Osteoblast (primary cell): ENCODE measurements at regions not wholly inside any gene's neighbourhood (a gene's known extent, or its start where the extent isn't known, plus 50 kb on each side); places are given as distances from the start of the nearest gene placed in this dataset.

Experiments used
- DNase-seq: peaks from one replicate; pipeline ENCODE4 v3.0.0; 2011; ENCODE audit warnings: low spot score, mixed read lengths; ENCODE audit not compliant: insufficient read length; ENCODE audit errors: missing footprints
- H2AFZ ChIP-seq: 2 replicates; pipeline ENCODE4 v1.6.0; 2011; ENCODE audit warnings: mild to moderate bottlenecking, low read length
- H3K27ac ChIP-seq: 2 replicates; pipeline ENCODE4 v1.5.1; 2011; ENCODE audit warnings: mild to moderate bottlenecking, low read depth, low read length, moderate library complexity
- H3K27me3 ChIP-seq: 2 replicates; pipeline ENCODE4 v1.6.0; 2012; ENCODE audit warnings: mild to moderate bottlenecking, control low read depth, inconsistent platforms, low read length, moderate library complexity; ENCODE audit not compliant: insufficient read depth
- H3K36me3 ChIP-seq: 2 replicates; pipeline ENCODE4 v1.5.1; 2011; ENCODE audit warnings: mild to moderate bottlenecking, low read length, control low read depth, moderate library complexity; ENCODE audit not compliant: insufficient read depth
- H3K4me1 ChIP-seq: 2 replicates; pipeline ENCODE4 v1.5.1; 2011; ENCODE audit warnings: mild to moderate bottlenecking, low read length, control low read depth, moderate library complexity; ENCODE audit not compliant: insufficient read depth
- H3K4me2 ChIP-seq: 2 replicates; pipeline ENCODE4 v1.6.0; 2011; ENCODE audit warnings: mild to moderate bottlenecking, low read length; ENCODE audit not compliant: insufficient read depth
- H3K4me3 ChIP-seq: fragments of 200-600 bp; sonication (generic); 3 replicates; pipeline ENCODE4 v1.5.1; 2012; ENCODE audit warnings: mild to moderate bottlenecking, low read length, inconsistent platforms; ENCODE audit not compliant: insufficient read depth
- H3K79me2 ChIP-seq: 2 replicates; pipeline ENCODE4 v1.6.0; 2012; ENCODE audit warnings: mild to moderate bottlenecking, low read length, control low read depth, inconsistent platforms; ENCODE audit not compliant: insufficient read depth
- H3K9me3 ChIP-seq: 2 replicates; pipeline ENCODE4 v1.5.1; 2011; ENCODE audit warnings: low read depth, low read length, control low read depth
- H4K20me1 ChIP-seq: 2 replicates; pipeline ENCODE4 v1.6.0; 2012; ENCODE audit warnings: mild to moderate bottlenecking, low read length, control low read depth; ENCODE audit not compliant: insufficient read depth
- CTCF ChIP-seq: IDR thresholded peaks from 2 replicates; pipeline ENCODE4 v1.5.1; 2011; ENCODE audit warnings: mild to moderate bottlenecking, low read depth, low read length, moderate library complexity; ENCODE audit errors: extremely low read depth

DNA sequence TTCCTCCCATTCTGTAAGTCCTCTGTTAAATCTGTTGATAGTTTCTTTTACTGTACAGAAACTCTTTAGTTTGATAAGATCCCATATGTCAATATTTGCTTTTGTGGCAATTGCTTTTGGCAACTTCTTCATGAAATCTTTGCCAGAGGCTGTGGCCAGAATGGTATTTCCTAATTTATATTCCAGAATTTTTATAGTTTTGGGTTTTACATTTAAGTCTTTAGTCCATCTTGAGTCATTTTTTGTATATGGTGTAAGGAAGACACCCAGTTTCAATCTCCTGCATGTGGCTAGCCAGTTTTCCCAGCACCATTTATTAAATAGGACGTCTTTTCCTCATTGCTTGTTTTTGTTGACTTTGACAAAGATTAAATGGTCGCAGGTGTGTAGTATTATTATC lies 372.4 kb upstream of the CADM2 start:
- Histone ChIP-seq H3K79me2 (no peaks in the 10 kb centered on the region), H4K20me1 (no peaks in the 10 kb centered on the region), H3K4me2 (no peak overlapping the region), H3K4me1 (no peaks in the 10 kb centered on the region), H3K27ac (no peak overlapping the region), H3K27me3 (no peaks in the 10 kb centered on the region), H3K36me3 (no peaks in the 10 kb centered on the region), H3K4me3 (no peak overlapping the region), H2AFZ (no peak overlapping the region), H3K9me3 (no peaks in the 10 kb centered on the region)
- TF ChIP-seq CTCF: no peak
- DNase-seq: no peak

GRCh38 chr3:84600703-84601225 lies 358.0 kb upstream of the CADM2 start:
- Histone ChIP-seq H3K27me3 (no peaks in the 10 kb centered on the region), H2AFZ (no peak overlapping the region), H3K4me1 (no peaks in the 10 kb centered on the region), H3K79me2 (no peaks in the 10 kb centered on the region), H3K36me3 (no peaks in the 10 kb centered on the region), H3K9me3 (peaks cover 2% of the 10 kb centered on the region), H3K4me2 (no peak overlapping the region), H3K27ac (no peak overlapping the region), H3K4me3 (no peak overlapping the region), H4K20me1 (no peaks in the 10 kb centered on the region)
- DNase-seq: no peak
- TF ChIP-seq CTCF: no peak

DNA sequence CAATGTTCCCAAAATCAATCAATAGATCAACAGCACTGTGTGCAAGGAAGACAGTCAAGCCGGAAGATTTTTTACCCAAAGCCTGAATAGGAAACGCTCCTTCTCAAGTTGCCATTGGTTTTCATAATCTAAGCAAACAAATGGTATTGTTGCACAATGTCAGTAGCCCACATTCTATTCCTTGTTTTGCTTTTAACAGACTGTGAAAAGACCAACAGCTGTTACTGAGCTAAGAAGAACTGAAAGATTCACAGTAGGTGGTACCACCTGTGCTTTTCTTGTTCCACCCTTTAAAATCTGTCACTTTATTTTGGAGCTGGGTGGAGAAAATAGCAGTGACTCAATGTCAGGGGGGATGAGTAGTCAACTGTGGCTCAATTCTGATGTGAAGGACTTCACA lies 357.5 kb upstream of the CADM2 start:
- H3K4me3 ChIP-seq: no peak overlapping the region
- no peaks in the 10 kb centered on the region for H4K20me1 ChIP-seq
- H3K27me3 ChIP-seq: no peaks in the 10 kb centered on the region
- no peaks in the 10 kb centered on the region for H3K36me3 ChIP-seq
- no peak for TF ChIP-seq CTCF
- no peak overlapping the region for H3K4me2 ChIP-seq
- H3K9me3 ChIP-seq: peaks cover 2% of the 10 kb centered on the region
- H3K27ac ChIP-seq: no peak overlapping the region
- no peak for DNase-seq
- H3K4me1 ChIP-seq: no peaks in the 10 kb centered on the region
- H2AFZ ChIP-seq: no peak overlapping the region
- H3K79me2 ChIP-seq: no peaks in the 10 kb centered on the region

GRCh38 chr3:84621823-84622222 lies 337.0 kb upstream of the CADM2 start:
- no peaks in the 10 kb centered on the region for H3K36me3 ChIP-seq
- H3K4me3 ChIP-seq: no peak overlapping the region
- H4K20me1 ChIP-seq: no peaks in the 10 kb centered on the region
- H3K9me3 ChIP-seq: no peaks in the 10 kb centered on the region
- no peak for TF ChIP-seq CTCF
- H3K4me1 ChIP-seq: no peaks in the 10 kb centered on the region
- H2AFZ ChIP-seq: no peak overlapping the region
- H3K4me2 ChIP-seq: no peak overlapping the region
- H3K79me2 ChIP-seq: no peaks in the 10 kb centered on the region
- DNase-seq: no peak
- no peaks in the 10 kb centered on the region for H3K27me3 ChIP-seq
- H3K27ac ChIP-seq: no peak overlapping the region
